Parathyroid adenoma (tissue), 2 donors: ENCODE measurements at regions not wholly inside any gene's neighbourhood (a gene's known extent, or its start where the extent isn't known, plus 50 kb on each side); places are given as distances from the start of the nearest gene placed in this dataset.

Source experiments
- H2AFZ ChIP-seq: fragments of 300-600 bp; sonication (generic); one replicate; pipeline ENCODE4 v1.7.0; 2017; ENCODE audit warnings: antibody characterized with exemption, mild to moderate bottlenecking
- H3K27ac ChIP-seq: fragments of 300-600 bp; sonication (generic); one replicate; pipeline ENCODE4 v1.7.0; 2017
- H3K27me3 ChIP-seq: fragments of 300-600 bp; sonication (generic); one replicate; pipeline ENCODE4 v1.7.0; 2017; ENCODE audit warnings: low read length; ENCODE audit not compliant: control insufficient read depth, insufficient read depth
- H3K36me3 ChIP-seq: fragments of 300-600 bp; sonication (generic); one replicate; pipeline ENCODE4 v1.7.0; 2017; ENCODE audit warnings: low read length; ENCODE audit not compliant: control insufficient read depth, insufficient read depth
- H3K4me1 ChIP-seq: fragments of 300-600 bp; sonication (generic); one replicate; pipeline ENCODE4 v1.7.0; 2017; ENCODE audit warnings: control low read depth
- H3K4me2 ChIP-seq: fragments of 300-600 bp; sonication (generic); one replicate; pipeline ENCODE4 v1.7.0; 2017; ENCODE audit warnings: low read length
- H3K4me3 ChIP-seq: fragments of 300-600 bp; sonication (generic); one replicate; pipeline ENCODE4 v1.7.0; 2017; ENCODE audit warnings: low read depth, low read length
- H3K79me2 ChIP-seq: fragments of 300-600 bp; sonication (generic); one replicate; pipeline ENCODE4 v1.7.0; 2017; ENCODE audit warnings: control low read depth
- H3K9ac ChIP-seq: fragments of 300-600 bp; sonication (generic); one replicate; pipeline ENCODE4 v1.7.0; 2017; ENCODE audit warnings: mild to moderate bottlenecking
- H3K9me3 ChIP-seq: fragments of 300-600 bp; sonication (generic); one replicate; pipeline ENCODE4 v1.7.0; 2017; ENCODE audit warnings: low read length; ENCODE audit not compliant: control insufficient read depth
- CTCF ChIP-seq: fragments of 300-600 bp; sonication (generic); IDR thresholded peaks from one replicate; pipeline ENCODE4 v1.7.0; 2017; ENCODE audit warnings: antibody characterized with exemption, mild to moderate bottlenecking
- donor health status: primary hyperparathyroidism.

DNA sequence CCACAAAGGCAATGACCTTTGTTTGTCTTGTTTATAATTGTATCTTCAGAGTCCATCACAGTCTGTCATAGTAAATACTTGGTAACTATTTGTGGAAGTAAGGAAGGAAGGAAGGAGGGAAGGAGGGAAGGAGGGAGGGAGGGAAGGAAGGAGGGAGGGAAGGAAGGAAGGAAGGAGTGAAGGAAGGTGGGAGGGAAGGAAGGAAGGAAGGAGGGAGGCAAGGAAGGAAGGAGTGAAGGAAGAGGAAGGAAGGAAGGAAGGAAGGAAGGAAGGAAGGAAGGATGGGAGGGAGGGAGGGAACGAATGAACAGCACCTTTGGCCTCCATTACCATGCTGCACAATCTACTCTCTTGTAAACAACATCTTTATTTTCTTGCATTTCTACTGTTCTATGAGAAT is 559.5 kb upstream of the PKN2 start:
- Histone ChIP-seq H3K27ac (no peak overlapping the region), H3K79me2 (no peaks in the 10 kb centered on the region), H3K4me1 (no peaks in the 10 kb centered on the region), H3K9ac (no peak overlapping the region), H3K9me3 (no peaks in the 10 kb centered on the region), H3K27me3 (no peaks in the 10 kb centered on the region), H3K4me3 (no peak overlapping the region), H2AFZ (no peak overlapping the region), H3K4me2 (no peak overlapping the region), H3K36me3 (no peaks in the 10 kb centered on the region)
- no peak for TF ChIP-seq CTCF

DNA sequence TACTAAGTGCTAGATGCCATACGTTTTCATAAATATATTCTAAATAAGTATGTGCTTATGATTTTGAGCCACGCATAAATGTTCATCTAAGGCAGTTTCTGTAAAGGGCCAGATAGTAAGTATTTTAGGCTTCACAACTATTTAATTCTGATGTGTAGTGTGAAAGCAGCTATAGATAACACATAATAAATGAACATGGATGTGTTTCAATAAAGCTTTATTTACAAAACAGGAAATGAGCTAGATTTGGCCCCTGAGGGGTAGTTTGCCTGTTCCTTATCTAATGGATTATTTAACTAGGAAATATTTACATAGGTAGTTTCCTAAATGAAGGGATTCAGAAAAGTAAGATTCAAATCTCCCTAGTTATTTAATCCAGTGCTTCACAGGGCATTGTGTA is 557.6 kb upstream of the PKN2 start:
- H3K9me3 ChIP-seq = no peaks in the 10 kb centered on the region
- H3K9ac ChIP-seq = no peak overlapping the region
- no peak overlapping the region for H3K4me2 ChIP-seq
- no peaks in the 10 kb centered on the region for H3K4me1 ChIP-seq
- TF ChIP-seq CTCF = no peak
- no peaks in the 10 kb centered on the region for H3K79me2 ChIP-seq
- no peak overlapping the region for H3K27ac ChIP-seq
- no peak overlapping the region for H2AFZ ChIP-seq
- no peaks in the 10 kb centered on the region for H3K36me3 ChIP-seq
- H3K27me3 ChIP-seq = no peaks in the 10 kb centered on the region
- H3K4me3 ChIP-seq = no peak overlapping the region

DNA sequence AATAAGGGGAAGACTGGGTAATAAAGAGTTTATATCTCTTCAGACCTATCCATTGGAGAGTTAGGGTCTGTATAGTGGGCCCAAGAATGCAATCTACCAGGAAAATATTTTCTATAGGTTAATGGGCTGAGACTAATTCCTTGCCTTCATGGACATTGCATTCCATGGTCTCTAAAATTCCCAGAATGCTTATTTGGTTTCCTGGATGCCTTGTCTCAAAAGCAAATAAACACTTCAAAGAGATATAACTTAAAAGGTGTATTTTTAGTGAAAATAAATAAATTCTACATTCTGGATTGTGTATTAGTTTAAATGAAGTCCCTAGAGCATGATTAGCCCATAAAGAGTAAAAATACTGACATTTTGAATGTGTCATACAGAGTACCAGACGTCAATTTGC is 550.1 kb upstream of the PKN2 start:
- H3K9ac ChIP-seq = no peak overlapping the region
- TF ChIP-seq CTCF = no peak
- no peak overlapping the region for H3K4me2 ChIP-seq

DNA sequence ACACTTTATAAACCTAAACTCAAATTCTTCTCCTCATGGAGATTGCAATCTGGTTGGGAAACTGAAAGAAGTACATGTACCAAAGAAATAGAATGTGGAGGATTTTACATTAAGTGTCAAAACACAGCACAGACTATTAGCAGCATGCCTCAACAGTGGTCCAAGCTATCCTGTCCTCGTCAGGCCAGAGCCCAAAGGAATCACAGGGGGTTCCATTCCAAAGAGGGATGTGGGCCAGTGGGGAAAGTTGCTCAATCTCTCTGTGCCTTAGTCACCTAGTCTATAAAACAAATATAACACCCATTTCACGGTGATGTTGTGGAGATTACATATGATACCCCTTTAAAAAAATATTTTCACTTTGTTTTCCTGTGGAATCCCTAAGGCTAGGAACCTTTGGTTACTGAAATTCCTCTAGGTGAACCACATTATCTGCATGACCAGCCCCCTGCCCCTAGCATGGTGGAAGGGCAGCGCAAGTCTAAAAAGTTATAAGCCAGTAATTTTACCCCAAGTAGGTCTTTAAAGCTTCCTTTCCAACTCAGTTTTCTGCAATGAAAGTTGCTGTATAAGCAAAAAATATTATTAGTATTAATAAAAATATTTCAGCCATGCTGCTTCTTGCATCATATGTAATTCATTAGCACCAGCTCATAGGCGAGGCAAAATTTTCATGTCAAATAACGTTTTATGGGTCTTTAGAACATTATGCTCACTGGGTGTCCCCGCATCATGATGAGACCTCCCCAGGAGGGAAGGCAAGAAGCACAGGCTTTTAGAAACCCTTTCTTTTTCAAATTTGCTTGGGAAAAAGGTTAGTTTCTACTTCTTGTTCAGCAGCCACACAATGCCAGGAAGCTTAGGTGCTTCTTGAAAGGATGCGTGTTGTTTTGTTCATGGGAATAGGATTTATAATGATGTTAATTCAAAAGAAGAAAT is 548.8 kb upstream of the PKN2 start:
- no peaks in the 10 kb centered on the region for H3K9me3 ChIP-seq

More for the DNA sequence above, 550.1 kb upstream of the PKN2 start:
- no peaks in the 10 kb centered on the region for H3K79me2 ChIP-seq
- H3K4me1 ChIP-seq = no peaks in the 10 kb centered on the region
- H3K27me3 ChIP-seq = no peaks in the 10 kb centered on the region
- H3K36me3 ChIP-seq = no peaks in the 10 kb centered on the region
- no peaks in the 10 kb centered on the region for H3K9me3 ChIP-seq
- H3K4me3 ChIP-seq = no peak overlapping the region
- no peak overlapping the region for H3K27ac ChIP-seq
- H2AFZ ChIP-seq = no peak overlapping the region

More for the DNA sequence above, 548.8 kb upstream of the PKN2 start:
- no peak for TF ChIP-seq CTCF
- H3K36me3 ChIP-seq = no peaks in the 10 kb centered on the region
- H3K9ac ChIP-seq = no peak overlapping the region
- H2AFZ ChIP-seq = no peak overlapping the region
- no peaks in the 10 kb centered on the region for H3K4me1 ChIP-seq
- H3K27me3 ChIP-seq = no peaks in the 10 kb centered on the region
- H3K4me3 ChIP-seq = no peak overlapping the region
- no peak overlapping the region for H3K27ac ChIP-seq
- H3K79me2 ChIP-seq = no peaks in the 10 kb centered on the region
- no peak overlapping the region for H3K4me2 ChIP-seq
